ENCODE measurements at regions not wholly inside any gene's neighbourhood (a gene's known extent, or its start where the extent isn't known, plus 50 kb on each side); places are given as distances from the start of the nearest gene placed in this dataset.
"Not testable (repeated sequence)": the region's sequence is repeated elsewhere in the genome, so short reads cannot be mapped to it uniquely, and the experiment has no call there.

GRCh38 chr4:110411574-110412011 lies 64.4 kb upstream of the ENPEP start:
- DNase-seq (ENCODE audit: low spot score): no peak
- Histone ChIP-seq H3K9me3 (ENCODE audit: control insufficient read depth in 4 of 4, low read length in 3 of 4) (no peaks in the 10 kb centered on the region), H3K27me3 (ENCODE audit: control insufficient read depth in 4 of 4, insufficient read depth in 4 of 4, low read length in 3 of 4) (no peaks in the 10 kb centered on the region), H3K27ac (ENCODE audit: low read depth in 1 of 2, low read length in 2 of 2) (no peak overlapping the region), H3K36me3 (ENCODE audit: control insufficient read depth in 4 of 4, insufficient read depth in 3 of 4, low read depth in 1 of 4, low read length in 3 of 4) (no peaks in the 10 kb centered on the region), H3K4me1 (ENCODE audit: control insufficient read depth in 4 of 4, insufficient read depth in 4 of 4, low read length in 3 of 4) (peaks cover 0 to 6% (median 1%) of the 10 kb centered on the region in 4 donors), H3K9ac (ENCODE audit: low read depth in 1 of 2, low read length in 2 of 2) (no peak overlapping the region), H3K4me3 (ENCODE audit: low read depth in 1 of 3, low read length in 3 of 3) (no peak overlapping the region)
- TF ChIP-seq ZBTB33 (IDR thresholded peaks at IDR 0.05) (no peak), CTCF (IDR thresholded peaks at IDR 0.05; ENCODE audit: low read depth, low read length, missing input control) (no peak), RAD21 (IDR thresholded peaks at IDR 0.05) (no peak), FOXA2 (IDR thresholded peaks at IDR 0.05) (no peak), SP1 (IDR thresholded peaks at IDR 0.05) (no peak), YY1 (IDR thresholded peaks at IDR 0.05) (no peak), HNF4G (IDR thresholded peaks at IDR 0.05) (no peak), REST (IDR thresholded peaks at IDR 0.05) (no peak), HNF4A (conservative IDR thresholded peaks at IDR 0.05) (no peak), NR2F2 (IDR thresholded peaks at IDR 0.05) (no peak), FOXA1 (IDR thresholded peaks at IDR 0.05) (no peak), JUND (IDR thresholded peaks at IDR 0.05) (no peak), GABPA (IDR thresholded peaks at IDR 0.05 in 1 of 2, conservative IDR thresholded peaks at IDR 0.05 in 1 of 2) (no peak), EGR1 (IDR thresholded peaks at IDR 0.05; ENCODE audit: low read depth in 2 of 2) (no peak), RXRA (IDR thresholded peaks at IDR 0.05) (no peak), MAX (IDR thresholded peaks at IDR 0.05) (no peak), TAF1 (conservative IDR thresholded peaks at IDR 0.05) (no peak), ATF3 (IDR thresholded peaks at IDR 0.05) (no peak)
- WGBS: 86% methylated on average over 5 of the region's 5 CpGs

GRCh38 chr4:110410853-110411573 lies 64.9 kb upstream of the ENPEP start:
- H3K36me3 ChIP-seq (ENCODE audit: control insufficient read depth in 4 of 4, insufficient read depth in 3 of 4, low read depth in 1 of 4, low read length in 3 of 4); H3K27me3 ChIP-seq (ENCODE audit: control insufficient read depth in 4 of 4, insufficient read depth in 4 of 4, low read length in 3 of 4); DNase-seq (ENCODE audit: low spot score); H3K9ac ChIP-seq (ENCODE audit: low read depth in 1 of 2, low read length in 2 of 2); H3K27ac ChIP-seq (ENCODE audit: low read depth in 1 of 2, low read length in 2 of 2); H3K9me3 ChIP-seq (ENCODE audit: control insufficient read depth in 4 of 4, low read length in 3 of 4); H3K4me1 ChIP-seq (ENCODE audit: control insufficient read depth in 4 of 4, insufficient read depth in 4 of 4, low read length in 3 of 4); H3K4me3 ChIP-seq (ENCODE audit: low read depth in 1 of 3, low read length in 3 of 3): not testable (repeated sequence)
- WGBS: 61% methylated on average over 26 of the region's 35 CpGs

Measured in liver (tissue), 8 donors.